Stimulated activated CD4-positive, alpha-beta T cell treated with anti-CD3 and anti-CD28 coated beads, Interleukin-4, amount 100 ng/mL, for 4 hours (primary cell): ENCODE measurements at regions not wholly inside any gene's neighbourhood (a gene's known extent, or its start where the extent isn't known, plus 50 kb on each side); places are given as distances from the start of the nearest gene placed in this dataset.

ENCODE experiments used
- DNase-seq, 2 experiments: peaks; one replicate each; pipeline ENCODE4 v3.0.0-alpha.2; 2020

GRCh38 chr10:126787201-126787600 lies 116.7 kb upstream of the C10orf90 start:
- DNase-seq = no peak

GRCh38 chr10:126795318-126795717 lies 109.9 kb upstream of the DOCK1 start:
- DNase-seq = no peak

- DNase-seq = no peak
Observed at GRCh38 chr10:126798649-126799048, 106.6 kb upstream of the DOCK1 start.

GRCh38 chr10:126803394-126803793 lies 101.8 kb upstream of the DOCK1 start:
- DNase-seq = no peak

GRCh38 chr10:126804396-126804795 lies 100.8 kb upstream of the DOCK1 start:
- no peak for DNase-seq

GRCh38 chr10:126806498-126806897 lies 98.7 kb upstream of the DOCK1 start:
- no peak for DNase-seq

GRCh38 chr10:126806991-126807702 lies 98.1 kb upstream of the DOCK1 start:
- no peak for DNase-seq

- DNase-seq = no peak
Observed at GRCh38 chr10:126808103-126808502, 97.1 kb upstream of the DOCK1 start.

- no peak for DNase-seq
Observed at GRCh38 chr10:126813432-126813831, 91.8 kb upstream of the DOCK1 start.

- DNase-seq = no peak
Observed at GRCh38 chr10:126833542-126833941, 71.7 kb upstream of the DOCK1 start.

GRCh38 chr10:126836009-126836408 lies 69.2 kb upstream of the DOCK1 start:
- no peak for DNase-seq

- DNase-seq = no peak
Observed at GRCh38 chr10:126838316-126838715, 66.9 kb upstream of the DOCK1 start.

- DNase-seq = no peak
Observed at GRCh38 chr10:126839094-126839761, 66.0 kb upstream of the DOCK1 start.

- no peak for DNase-seq
Observed at GRCh38 chr10:126840576-126841135, 64.6 kb upstream of the DOCK1 start.

- DNase-seq = no peak
Observed at GRCh38 chr10:126841341-126841895, 63.8 kb upstream of the DOCK1 start.

GRCh38 chr10:126842356-126842755 lies 62.9 kb upstream of the DOCK1 start:
- DNase-seq = no peak

- DNase-seq = no peak
Observed at GRCh38 chr10:126842836-126843235, 62.4 kb upstream of the DOCK1 start.

- DNase-seq = no peak
Observed at GRCh38 chr10:126843299-126843934, 61.8 kb upstream of the DOCK1 start.

GRCh38 chr10:126844406-126844805 lies 60.8 kb upstream of the DOCK1 start:
- no peak for DNase-seq

GRCh38 chr10:126846469-126846868 lies 58.8 kb upstream of the DOCK1 start:
- no peak for DNase-seq

- no peak for DNase-seq
Observed at GRCh38 chr10:126846959-126847358, 58.3 kb upstream of the DOCK1 start.

- DNase-seq = no peak
Observed at GRCh38 chr10:126847666-126848065, 57.6 kb upstream of the DOCK1 start.

GRCh38 chr10:126849646-126850045 lies 55.6 kb upstream of the DOCK1 start:
- DNase-seq = no peak
